ENCODE measurements at regions not wholly inside any gene's neighbourhood (a gene's known extent, or its start where the extent isn't known, plus 50 kb on each side); places are given as distances from the start of the nearest gene placed in this dataset.

GRCh38 chr2:142445551-142446072, 314.8 kb upstream of the LRP1B start:
- ATAC-seq (replicated peaks in 1 of 4) (no peak), DNase-seq (no peak)
- Histone ChIP-seq H3K27ac (ENCODE audit: low read length) (no peak overlapping the region), H3K36me3 (ENCODE audit: control insufficient read depth in 2 of 2, extremely low read depth in 1 of 2, insufficient read depth in 1 of 2, low read length in 1 of 2) (no peaks in the 10 kb centered on the region), H3K4me3 (ENCODE audit: control insufficient read depth in 1 of 2, extremely low read depth in 1 of 2, low read length in 1 of 2) (no peak overlapping the region), H3K27me3 (replicated peaks in 1 of 2; ENCODE audit: control insufficient read depth in 2 of 2, extremely low read depth in 1 of 2, insufficient read depth in 2 of 2, low read length in 1 of 2) (no peaks in the 10 kb centered on the region), H3K4me1 (ENCODE audit: control insufficient read depth in 1 of 2, extremely low read depth in 1 of 2, insufficient read depth in 2 of 2, low read length in 2 of 2) (no peaks in the 10 kb centered on the region), H3K9me3 (no peaks in the 10 kb centered on the region)
- no peaks in the 10 kb centered on the region for H3K36me3 Mint-ChIP-seq
- WGBS (ENCODE audit: insufficient coverage), result 60% methylated on average over 2 of the region's 5 CpGs
- CTCF ChIA-PET, result no interaction called here
- H3K27me3 Mint-ChIP-seq, result no peaks in the 10 kb centered on the region
- POLR2A ChIA-PET, result no interaction called here
- no peak overlapping the region for H3K4me3 Mint-ChIP-seq
- H3K9me3 Mint-ChIP-seq, result peaks cover 7 to 13% (median 8%) of the 10 kb centered on the region in 3 donors
- no peaks in the 10 kb centered on the region for H3K4me1 Mint-ChIP-seq
- no peak overlapping the region for H3K27ac Mint-ChIP-seq

DNA sequence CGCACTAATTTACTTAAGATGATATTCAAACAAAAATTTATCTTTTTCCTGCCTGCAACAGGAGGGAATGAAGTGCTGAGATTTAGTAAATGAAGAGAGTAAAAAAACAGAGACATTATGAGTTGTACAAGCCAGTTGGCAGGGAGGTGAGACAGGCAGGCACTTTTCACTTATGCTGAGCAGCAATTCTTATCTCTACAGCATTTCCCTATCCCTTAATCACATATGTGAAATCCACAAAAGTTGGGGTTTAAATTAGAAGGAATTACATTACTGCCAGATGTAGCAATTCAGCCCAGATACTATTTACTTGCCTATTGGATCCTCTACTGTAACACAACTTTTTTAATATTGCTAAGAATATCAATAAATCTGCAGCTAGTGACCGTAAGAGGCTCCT, 314.2 kb upstream of the LRP1B start:
- Histone ChIP-seq H3K36me3 (ENCODE audit: control insufficient read depth in 2 of 2, extremely low read depth in 1 of 2, insufficient read depth in 1 of 2, low read length in 1 of 2) (no peaks in the 10 kb centered on the region), H3K4me1 (ENCODE audit: control insufficient read depth in 1 of 2, extremely low read depth in 1 of 2, insufficient read depth in 2 of 2, low read length in 2 of 2) (no peaks in the 10 kb centered on the region), H3K27ac (ENCODE audit: low read length) (no peak overlapping the region), H3K27me3 (replicated peaks in 1 of 2; ENCODE audit: control insufficient read depth in 2 of 2, extremely low read depth in 1 of 2, insufficient read depth in 2 of 2, low read length in 1 of 2) (no peaks in the 10 kb centered on the region), H3K4me3 (ENCODE audit: control insufficient read depth in 1 of 2, extremely low read depth in 1 of 2, low read length in 1 of 2) (no peak overlapping the region), H3K9me3 (no peaks in the 10 kb centered on the region)
- H3K4me3 Mint-ChIP-seq, result no peak overlapping the region
- ATAC-seq (replicated peaks in 1 of 4) (no peak), DNase-seq (no peak)
- no peaks in the 10 kb centered on the region for H3K36me3 Mint-ChIP-seq
- peaks cover 7 to 13% (median 8%) of the 10 kb centered on the region in 3 donors for H3K9me3 Mint-ChIP-seq
- no peak overlapping the region for H3K27ac Mint-ChIP-seq
- ChIA-PET CTCF (no interaction called here), POLR2A (no interaction called here)
- no CpG with 5 or more reads among the region's 2 CpGs for WGBS (ENCODE audit: insufficient coverage)
- H3K27me3 Mint-ChIP-seq, result no peaks in the 10 kb centered on the region
- no peaks in the 10 kb centered on the region for H3K4me1 Mint-ChIP-seq

DNA sequence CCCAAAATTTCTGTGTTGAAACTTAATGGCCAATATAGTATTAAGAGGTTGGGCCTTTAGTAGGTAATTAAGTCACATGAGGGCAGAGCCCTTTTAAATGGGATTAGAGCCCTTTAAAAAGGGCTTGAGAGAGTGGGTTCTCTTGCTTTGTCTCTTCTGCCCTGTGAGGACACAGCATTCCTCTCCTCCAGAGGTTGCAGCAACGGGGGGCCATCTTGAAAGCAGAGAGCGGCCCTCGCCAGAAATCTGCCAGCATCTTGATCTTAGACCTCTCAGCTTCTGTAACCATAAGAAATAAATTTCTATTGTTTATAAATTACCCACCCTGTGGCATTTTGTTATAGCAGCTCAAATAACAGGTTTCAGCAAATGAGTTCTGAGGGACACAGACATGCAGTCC, 305.0 kb upstream of the LRP1B start:
- POLR2A ChIA-PET, result no interaction called here
- Histone ChIP-seq H3K36me3 (ENCODE audit: control insufficient read depth in 2 of 2, extremely low read depth in 1 of 2, insufficient read depth in 1 of 2, low read length in 1 of 2) (no peaks in the 10 kb centered on the region), H3K4me3 (ENCODE audit: control insufficient read depth in 1 of 2, extremely low read depth in 1 of 2, low read length in 1 of 2) (no peak overlapping the region), H3K27me3 (replicated peaks in 1 of 2; ENCODE audit: control insufficient read depth in 2 of 2, extremely low read depth in 1 of 2, insufficient read depth in 2 of 2, low read length in 1 of 2) (no peaks in the 10 kb centered on the region), H3K9me3 (no peaks in the 10 kb centered on the region), H3K27ac (ENCODE audit: low read length) (no peak overlapping the region), H3K4me1 (ENCODE audit: control insufficient read depth in 1 of 2, extremely low read depth in 1 of 2, insufficient read depth in 2 of 2, low read length in 2 of 2) (no peaks in the 10 kb centered on the region)
- Mint-ChIP-seq H3K4me1 (no peaks in the 10 kb centered on the region), H3K27ac (no peak overlapping the region), H3K36me3 (no peaks in the 10 kb centered on the region), H3K4me3 (no peak overlapping the region), H3K9me3 (peaks cover 0 to 10% (median 3%) of the 10 kb centered on the region in 3 donors), H3K27me3 (no peaks in the 10 kb centered on the region)
- no peak for ATAC-seq (replicated peaks in 1 of 4)
- DNase-seq, result no peak
- WGBS (ENCODE audit: insufficient coverage), result no CpG with 5 or more reads among the region's 3 CpGs
- CTCF ChIA-PET, result no interaction called here

DNA sequence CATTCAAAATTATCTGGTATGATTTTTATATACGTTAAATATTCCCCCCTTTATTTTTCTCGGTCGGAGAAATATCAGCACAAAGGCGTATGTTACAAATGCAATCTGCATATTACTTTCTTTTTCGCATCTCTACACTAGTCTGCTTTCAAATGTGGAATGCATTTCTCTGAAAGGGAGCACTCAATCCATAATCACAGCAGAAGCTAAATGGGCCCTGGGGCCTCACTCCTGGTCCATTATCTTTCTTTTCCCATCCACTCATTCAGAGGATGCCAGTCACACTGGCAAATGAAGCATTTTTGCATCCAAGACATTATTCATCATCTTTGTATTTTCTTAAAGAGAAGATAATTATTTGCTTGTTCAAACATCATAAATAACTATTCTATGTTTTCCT, 295.2 kb upstream of the LRP1B start:
- ATAC-seq (replicated peaks in 1 of 4) (no peak), DNase-seq (no peak)
- H3K36me3 Mint-ChIP-seq, result no peaks in the 10 kb centered on the region
- ChIA-PET POLR2A (no interaction called here), CTCF (no interaction called here)
- H3K9me3 ChIP-seq, result no peaks in the 10 kb centered on the region
- H3K36me3 ChIP-seq (ENCODE audit: control insufficient read depth in 2 of 2, extremely low read depth in 1 of 2, insufficient read depth in 1 of 2, low read length in 1 of 2), result no peaks in the 10 kb centered on the region
- H3K9me3 Mint-ChIP-seq, result peaks cover 8 to 13% (median 10%) of the 10 kb centered on the region in 3 donors
- H3K27ac ChIP-seq (ENCODE audit: low read length), result no peak overlapping the region
- 90% methylated on average over 2 of the region's 5 CpGs for WGBS (ENCODE audit: insufficient coverage)
- no peaks in the 10 kb centered on the region for H3K4me1 ChIP-seq (ENCODE audit: control insufficient read depth in 1 of 2, extremely low read depth in 1 of 2, insufficient read depth in 2 of 2, low read length in 2 of 2)
- H3K4me3 ChIP-seq (ENCODE audit: control insufficient read depth in 1 of 2, extremely low read depth in 1 of 2, low read length in 1 of 2), result no peak overlapping the region
- no peaks in the 10 kb centered on the region for H3K27me3 ChIP-seq (replicated peaks in 1 of 2; ENCODE audit: control insufficient read depth in 2 of 2, extremely low read depth in 1 of 2, insufficient read depth in 2 of 2, low read length in 1 of 2)
- H3K4me1 Mint-ChIP-seq, result no peaks in the 10 kb centered on the region
- no peaks in the 10 kb centered on the region for H3K27me3 Mint-ChIP-seq
- H3K4me3 Mint-ChIP-seq, result no peak overlapping the region
- H3K27ac Mint-ChIP-seq, result no peak overlapping the region

- Mint-ChIP-seq H3K36me3 (no peaks in the 10 kb centered on the region), H3K4me1 (no peaks in the 10 kb centered on the region), H3K9me3 (peaks cover 12 to 15% (median 13%) of the 10 kb centered on the region in 3 donors), H3K27ac (no peak overlapping the region), H3K27me3 (no peaks in the 10 kb centered on the region), H3K4me3 (no peak overlapping the region)
- DNase-seq, result no peak
- ChIA-PET POLR2A (no interaction called here), CTCF (no interaction called here)
- 22% methylated on average over 1 of the region's 3 CpGs for WGBS (ENCODE audit: insufficient coverage)
- Histone ChIP-seq H3K4me3 (ENCODE audit: control insufficient read depth in 1 of 2, extremely low read depth in 1 of 2, low read length in 1 of 2) (no peak overlapping the region), H3K9me3 (no peaks in the 10 kb centered on the region), H3K4me1 (ENCODE audit: control insufficient read depth in 1 of 2, extremely low read depth in 1 of 2, insufficient read depth in 2 of 2, low read length in 2 of 2) (no peaks in the 10 kb centered on the region), H3K36me3 (ENCODE audit: control insufficient read depth in 2 of 2, extremely low read depth in 1 of 2, insufficient read depth in 1 of 2, low read length in 1 of 2) (no peaks in the 10 kb centered on the region), H3K27ac (ENCODE audit: low read length) (no peak overlapping the region), H3K27me3 (replicated peaks in 1 of 2; ENCODE audit: control insufficient read depth in 2 of 2, extremely low read depth in 1 of 2, insufficient read depth in 2 of 2, low read length in 1 of 2) (no peaks in the 10 kb centered on the region)
- ATAC-seq (replicated peaks in 1 of 4), result no peak
These were observed 294.7 kb upstream of the LRP1B start for GRCh38 chr2:142425551-142425950.

- Histone ChIP-seq H3K27ac (ENCODE audit: low read length) (no peak overlapping the region), H3K9me3 (no peaks in the 10 kb centered on the region), H3K4me1 (ENCODE audit: control insufficient read depth in 1 of 2, extremely low read depth in 1 of 2, insufficient read depth in 2 of 2, low read length in 2 of 2) (no peaks in the 10 kb centered on the region), H3K36me3 (ENCODE audit: control insufficient read depth in 2 of 2, extremely low read depth in 1 of 2, insufficient read depth in 1 of 2, low read length in 1 of 2) (no peaks in the 10 kb centered on the region), H3K27me3 (replicated peaks in 1 of 2; ENCODE audit: control insufficient read depth in 2 of 2, extremely low read depth in 1 of 2, insufficient read depth in 2 of 2, low read length in 1 of 2) (no peaks in the 10 kb centered on the region), H3K4me3 (ENCODE audit: control insufficient read depth in 1 of 2, extremely low read depth in 1 of 2, low read length in 1 of 2) (no peak overlapping the region)
- Mint-ChIP-seq H3K9me3 (peaks cover 11 to 16% (median 16%) of the 10 kb centered on the region in 3 donors), H3K27me3 (no peaks in the 10 kb centered on the region), H3K27ac (no peak overlapping the region), H3K4me3 (no peak overlapping the region), H3K4me1 (no peaks in the 10 kb centered on the region), H3K36me3 (no peaks in the 10 kb centered on the region)
- WGBS (ENCODE audit: insufficient coverage), result no CpG with 5 or more reads among the region's 1 CpG
- ATAC-seq (replicated peaks in 1 of 4), result no peak
- no peak for DNase-seq
- POLR2A ChIA-PET, result no interaction called here
- CTCF ChIA-PET, result no interaction called here
These were observed 292.8 kb upstream of the LRP1B start for GRCh38 chr2:142423603-142424002.

- H3K4me1 ChIP-seq (ENCODE audit: control insufficient read depth in 1 of 2, extremely low read depth in 1 of 2, insufficient read depth in 2 of 2, low read length in 2 of 2), result no peaks in the 10 kb centered on the region
- Mint-ChIP-seq H3K4me1 (no peaks in the 10 kb centered on the region), H3K36me3 (no peaks in the 10 kb centered on the region), H3K27me3 (no peaks in the 10 kb centered on the region), H3K4me3 (no peak overlapping the region), H3K9me3 (peaks cover 10 to 16% (median 11%) of the 10 kb centered on the region in 3 donors), H3K27ac (no peak overlapping the region)
- no peaks in the 10 kb centered on the region for H3K36me3 ChIP-seq (ENCODE audit: control insufficient read depth in 2 of 2, extremely low read depth in 1 of 2, insufficient read depth in 1 of 2, low read length in 1 of 2)
- ChIA-PET POLR2A (no interaction called here), CTCF (no interaction called here)
- H3K4me3 ChIP-seq (ENCODE audit: control insufficient read depth in 1 of 2, extremely low read depth in 1 of 2, low read length in 1 of 2), result no peak overlapping the region
- H3K27me3 ChIP-seq (replicated peaks in 1 of 2; ENCODE audit: control insufficient read depth in 2 of 2, extremely low read depth in 1 of 2, insufficient read depth in 2 of 2, low read length in 1 of 2), result no peaks in the 10 kb centered on the region
- H3K9me3 ChIP-seq, result no peaks in the 10 kb centered on the region
- no peak overlapping the region for H3K27ac ChIP-seq (ENCODE audit: low read length)
- no peak for ATAC-seq (replicated peaks in 1 of 4)
- WGBS (ENCODE audit: insufficient coverage), result 57% methylated on average over 1 of the region's 2 CpGs
- DNase-seq, result no peak
These were observed 292.0 kb upstream of the LRP1B start for GRCh38 chr2:142422769-142423168.

All from T-cell (primary cell).